ENCODE measurements at regions not wholly inside any gene's neighbourhood (a gene's known extent, or its start where the extent isn't known, plus 50 kb on each side); places are given as distances from the start of the nearest gene placed in this dataset.

DNA sequence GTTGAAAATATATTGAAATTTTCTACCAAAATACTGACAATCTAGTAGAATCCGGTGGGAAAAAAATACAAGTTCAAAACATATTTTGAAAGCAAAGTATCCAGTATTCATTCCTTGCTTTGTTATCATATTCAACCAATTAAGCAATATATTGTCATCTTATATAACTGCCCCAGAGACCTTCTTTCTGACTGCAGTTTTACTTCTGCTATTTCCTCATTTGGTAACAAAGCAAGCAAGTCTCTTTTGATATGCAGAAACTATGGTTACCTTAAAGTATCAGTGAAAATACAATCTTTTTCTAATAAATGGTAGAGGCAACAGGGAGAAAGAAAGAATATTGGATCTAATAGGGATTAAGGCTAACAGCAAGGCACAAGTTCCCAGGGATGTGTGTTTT lies 663.7 kb upstream of the MEF2C start:
- TF ChIP-seq CTCF (IDR thresholded peaks at IDR 0.05), result no peak
- TF ChIP-seq ZFX (IDR thresholded peaks at IDR 0.05; ENCODE audit: borderline replicate concordance), result no peak
